ENCODE measurements at regions not wholly inside any gene's neighbourhood (a gene's known extent, or its start where the extent isn't known, plus 50 kb on each side); places are given as distances from the start of the nearest gene placed in this dataset.

DNA sequence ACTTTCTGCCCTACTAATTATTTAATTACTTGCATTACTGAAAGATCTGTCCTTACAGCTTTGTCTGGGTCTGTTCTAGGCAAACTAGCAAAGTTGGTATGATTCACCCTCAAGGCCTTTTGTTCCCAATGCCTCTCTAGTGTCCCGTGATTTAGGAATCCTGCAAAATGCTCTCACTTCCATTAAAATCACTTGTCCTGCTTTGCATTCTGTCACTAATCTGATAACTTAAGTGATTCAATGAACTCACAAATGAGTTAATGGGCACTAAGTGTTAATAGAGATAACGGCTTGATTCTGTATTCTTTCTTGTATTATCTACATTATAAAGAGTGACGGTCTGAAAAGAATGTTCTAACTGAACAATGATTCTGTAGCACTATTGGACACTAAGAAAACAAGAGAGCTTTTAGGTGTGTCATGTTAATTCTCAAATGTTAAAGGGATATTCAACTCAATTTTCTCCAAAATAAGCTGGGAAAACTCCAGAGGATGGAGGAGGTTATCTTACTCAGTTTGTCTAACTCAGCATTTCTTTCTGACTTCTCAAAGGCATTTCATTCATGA lies 697.3 kb downstream of the CETN3 start:
- Histone ChIP-seq H3K9ac (ENCODE audit: low read length) (no peak overlapping the region), H3K27ac (ENCODE audit: low read depth, low read length) (no peak overlapping the region), H3F3A (ENCODE audit: insufficient read depth) (no peaks in the 10 kb centered on the region), H2AFZ (ENCODE audit: low read depth, low read length, severe bottlenecking) (no peak overlapping the region), H3K9me2 (replicated peaks; ENCODE audit: insufficient read depth, low read length) (no peaks in the 10 kb centered on the region), H3K27me3 (ENCODE audit: low read length) (no peaks in the 10 kb centered on the region), H3K36me3 (ENCODE audit: low read length) (no peaks in the 10 kb centered on the region), H3K4me2 (ENCODE audit: low read depth, low read length, poor library complexity, severe bottlenecking) (no peak overlapping the region), H3K79me2 (ENCODE audit: insufficient read depth, low read length) (no peaks in the 10 kb centered on the region), H4K20me1 (ENCODE audit: low read depth, low read length) (no peaks in the 10 kb centered on the region), H3K4me3 (ENCODE audit: insufficient read depth, low read length, poor library complexity, severe bottlenecking) (no peak overlapping the region), H3K9me3 (ENCODE audit: insufficient read depth, low read length) (no peaks in the 10 kb centered on the region)
- TF ChIP-seq EZH2phosphoT487 (conservative IDR thresholded peaks at IDR 0.05; ENCODE audit: low read length), result no peak
- TF ChIP-seq, protein P1, sequence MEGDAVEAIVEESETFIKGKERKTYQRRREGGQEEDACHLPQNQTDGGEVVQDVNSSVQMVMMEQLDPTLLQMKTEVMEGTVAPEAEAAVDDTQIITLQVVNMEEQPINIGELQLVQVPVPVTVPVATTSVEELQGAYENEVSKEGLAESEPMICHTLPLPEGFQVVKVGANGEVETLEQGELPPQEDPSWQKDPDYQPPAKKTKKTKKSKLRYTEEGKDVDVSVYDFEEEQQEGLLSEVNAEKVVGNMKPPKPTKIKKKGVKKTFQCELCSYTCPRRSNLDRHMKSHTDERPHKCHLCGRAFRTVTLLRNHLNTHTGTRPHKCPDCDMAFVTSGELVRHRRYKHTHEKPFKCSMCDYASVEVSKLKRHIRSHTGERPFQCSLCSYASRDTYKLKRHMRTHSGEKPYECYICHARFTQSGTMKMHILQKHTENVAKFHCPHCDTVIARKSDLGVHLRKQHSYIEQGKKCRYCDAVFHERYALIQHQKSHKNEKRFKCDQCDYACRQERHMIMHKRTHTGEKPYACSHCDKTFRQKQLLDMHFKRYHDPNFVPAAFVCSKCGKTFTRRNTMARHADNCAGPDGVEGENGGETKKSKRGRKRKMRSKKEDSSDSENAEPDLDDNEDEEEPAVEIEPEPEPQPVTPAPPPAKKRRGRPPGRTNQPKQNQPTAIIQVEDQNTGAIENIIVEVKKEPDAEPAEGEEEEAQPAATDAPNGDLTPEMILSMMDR (IDR thresholded peaks at IDR 0.05; ENCODE audit: insufficient read depth, low read length, poor library complexity, severe bottlenecking), result no peak

- no peaks in the 10 kb centered on the region for H3K27me3 ChIP-seq (ENCODE audit: low read length)
- H3F3A ChIP-seq (ENCODE audit: insufficient read depth), result no peaks in the 10 kb centered on the region
- no peaks in the 10 kb centered on the region for H4K20me1 ChIP-seq (ENCODE audit: low read depth, low read length)
- no peaks in the 10 kb centered on the region for H3K36me3 ChIP-seq (ENCODE audit: low read length)
- no peaks in the 10 kb centered on the region for H3K9me2 ChIP-seq (replicated peaks; ENCODE audit: insufficient read depth, low read length)
- TF ChIP-seq, protein P1 (IDR thresholded peaks at IDR 0.05; ENCODE audit: insufficient read depth, low read length, poor library complexity, severe bottlenecking), result no peak
- TF ChIP-seq EZH2phosphoT487 (conservative IDR thresholded peaks at IDR 0.05; ENCODE audit: low read length), result no peak
- H3K27ac ChIP-seq (ENCODE audit: low read depth, low read length), result no peak overlapping the region
- H3K9me3 ChIP-seq (ENCODE audit: insufficient read depth, low read length), result no peaks in the 10 kb centered on the region
- H3K4me2 ChIP-seq (ENCODE audit: low read depth, low read length, poor library complexity, severe bottlenecking), result no peak overlapping the region
- H2AFZ ChIP-seq (ENCODE audit: low read depth, low read length, severe bottlenecking), result no peak overlapping the region
- no peak overlapping the region for H3K9ac ChIP-seq (ENCODE audit: low read length)
- no peaks in the 10 kb centered on the region for H3K79me2 ChIP-seq (ENCODE audit: insufficient read depth, low read length)
- H3K4me3 ChIP-seq (ENCODE audit: insufficient read depth, low read length, poor library complexity, severe bottlenecking), result no peak overlapping the region
Observed at GRCh38 chr5:89711526-89711925, 698.0 kb downstream of the CETN3 start.

DNA sequence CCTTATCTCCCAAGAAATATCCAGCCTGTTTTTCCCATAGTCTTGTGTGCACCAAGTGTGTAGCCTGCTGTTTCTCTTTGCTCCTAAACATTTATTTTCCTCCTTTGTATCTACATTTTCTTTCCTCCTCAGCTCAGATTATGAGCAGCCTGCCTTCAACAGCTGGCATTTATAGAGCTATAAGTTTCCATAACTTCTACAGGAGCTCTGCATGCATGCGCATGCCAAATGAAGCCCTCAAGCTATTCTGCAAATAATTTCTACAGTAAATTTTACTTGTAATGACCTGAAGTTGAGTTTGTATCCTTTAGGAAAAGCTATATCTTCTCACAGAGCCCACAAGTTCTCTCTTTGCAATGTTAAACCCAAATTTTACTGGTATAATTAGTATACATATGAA lies 699.5 kb downstream of the CETN3 start:
- TF ChIP-seq EZH2phosphoT487 (conservative IDR thresholded peaks at IDR 0.05; ENCODE audit: low read length), result no peak
- TF ChIP-seq, protein P1 (IDR thresholded peaks at IDR 0.05; ENCODE audit: insufficient read depth, low read length, poor library complexity, severe bottlenecking), result no peak
- no peak overlapping the region for H3K27ac ChIP-seq (ENCODE audit: low read depth, low read length)
- H3K9ac ChIP-seq (ENCODE audit: low read length), result no peak overlapping the region
- no peak overlapping the region for H3K4me2 ChIP-seq (ENCODE audit: low read depth, low read length, poor library complexity, severe bottlenecking)
- H3K9me3 ChIP-seq (ENCODE audit: insufficient read depth, low read length), result no peaks in the 10 kb centered on the region
- H3K9me2 ChIP-seq (replicated peaks; ENCODE audit: insufficient read depth, low read length), result no peaks in the 10 kb centered on the region
- H3F3A ChIP-seq (ENCODE audit: insufficient read depth), result no peaks in the 10 kb centered on the region
- H3K79me2 ChIP-seq (ENCODE audit: insufficient read depth, low read length), result no peaks in the 10 kb centered on the region
- no peak overlapping the region for H3K4me3 ChIP-seq (ENCODE audit: insufficient read depth, low read length, poor library complexity, severe bottlenecking)
- H3K27me3 ChIP-seq (ENCODE audit: low read length), result no peaks in the 10 kb centered on the region
- H4K20me1 ChIP-seq (ENCODE audit: low read depth, low read length), result no peaks in the 10 kb centered on the region
- no peak overlapping the region for H2AFZ ChIP-seq (ENCODE audit: low read depth, low read length, severe bottlenecking)
- no peaks in the 10 kb centered on the region for H3K36me3 ChIP-seq (ENCODE audit: low read length)

Measured in SU-DHL-6 (cell line).